SK-N-SH (cell line): ENCODE measurements at regions not wholly inside any gene's neighbourhood (a gene's known extent, or its start where the extent isn't known, plus 50 kb on each side); places are given as distances from the start of the nearest gene placed in this dataset.

ENCODE experiments used
- CTCF ChIA-PET: fragments of 300-600, 350-600 bp; formaldehyde crosslinking; extraction: SDS; loops from one replicate; lab custom pipeline; 2021; lab: Yijun Ruan, JAX
- POLR2A ChIA-PET: fragments of 350-600 bp; sonication (Branson Sonifier 250); formaldehyde crosslinking; extraction: SDS; loops from one replicate; lab custom pipeline; 2020; ENCODE audit warnings: antibody characterized with exemption, inconsistent platforms; lab: Yijun Ruan, JAX
- DNase-seq: peaks from one replicate; pipeline ENCODE4 v3.0.0; 2012
- H2AFZ ChIP-seq: fragments of 200-600 bp; sonication (generic); 2 replicates; pipeline ENCODE4 v1.8.1; 2016; ENCODE audit warnings: antibody characterized with exemption, mild to moderate bottlenecking, low read depth
- H3F3A ChIP-seq: fragments of 200-600 bp; sonication (generic); replicated peaks from 2 replicates; pipeline ENCODE3; 2016; ENCODE audit warnings: antibody characterized with exemption, mild to moderate bottlenecking; ENCODE audit not compliant: insufficient read depth
- H3K27ac ChIP-seq, 2 experiments: fragments of 200-500 bp in 1 of 2; fragments of 200-600 bp in 1 of 2; sonication (Bioruptor generic) in 1 of 2; sonication (generic), shearing (Covaris generic) in 1 of 2; 2 replicates each; pipeline versions ENCODE4 v1.5.1 to v1.6.1; 2014 to 2016; ENCODE audit warnings: low read depth in 2 of 2, inconsistent platforms in 1 of 2, low read length in 1 of 2, mild to moderate bottlenecking in 1 of 2, mixed read lengths in 1 of 2
- H3K27me3 ChIP-seq: fragments of 200-600 bp; sonication (generic), shearing (Covaris generic); 2 replicates; pipeline ENCODE4 v1.6.1; 2016; ENCODE audit warnings: mixed run types; ENCODE audit not compliant: insufficient read depth
- H3K36me3 ChIP-seq, 2 experiments: fragments of 200-500 bp in 1 of 2; fragments of 200-600 bp in 1 of 2; sonication (Bioruptor generic) in 1 of 2; sonication (generic) in 1 of 2; replicated peaks in 1 of 2; 2 replicates each; pipeline versions ENCODE3 to v1.5.1; 2014 to 2016; ENCODE audit warnings: low read length in 1 of 2, mild to moderate bottlenecking in 1 of 2; ENCODE audit not compliant: insufficient read depth in 2 of 2, control insufficient read depth in 1 of 2
- H3K4me1 ChIP-seq, 2 experiments: fragments of 200-500 bp in 1 of 2; fragments of 200-600 bp in 1 of 2; sonication (Bioruptor generic) in 1 of 2; sonication (generic), shearing (Covaris generic) in 1 of 2; 2 replicates each; pipeline versions ENCODE4 v1.5.1 to v1.6.1; 2014 to 2016; ENCODE audit warnings: low read depth in 1 of 2, low read length in 1 of 2, mixed run types in 1 of 2; ENCODE audit not compliant: insufficient read depth in 2 of 2, control insufficient read depth in 1 of 2
- H3K4me2 ChIP-seq: fragments of 200-600 bp; sonication (generic), shearing (Covaris generic); 2 replicates; pipeline ENCODE4 v1.6.1; 2017; ENCODE audit warnings: mixed run types
- H3K4me3 ChIP-seq, 2 experiments: fragments of 200-500 bp in 1 of 2; fragments of 200-600 bp in 1 of 2; sonication (Bioruptor generic) in 1 of 2; sonication (generic), shearing (Covaris generic) in 1 of 2; 2 replicates each; pipeline versions ENCODE4 v1.5.1 to v1.8.1; 2014 to 2016; ENCODE audit warnings: low read depth in 2 of 2, inconsistent platforms in 1 of 2, low read length in 1 of 2, mild to moderate bottlenecking in 1 of 2, mixed read lengths in 1 of 2, moderate library complexity in 1 of 2
- H3K79me2 ChIP-seq: fragments of 200-600 bp; sonication (generic); 2 replicates; pipeline ENCODE4 v1.8.1; 2017; ENCODE audit warnings: mild to moderate bottlenecking; ENCODE audit not compliant: insufficient read depth
- H3K9ac ChIP-seq: fragments of 200-600 bp; sonication (generic); 2 replicates; pipeline ENCODE4 v1.6.1; 2017; ENCODE audit warnings: mixed run types
- H3K9me2 ChIP-seq: fragments of 200-600 bp; sonication (generic); 2 replicates; pipeline ENCODE4 v1.6.1; 2017; ENCODE audit warnings: mixed run types
- H3K9me3 ChIP-seq: fragments of 200-600 bp; sonication (generic); 2 replicates; pipeline ENCODE4 v1.6.1; 2017; ENCODE audit warnings: mixed run types, mild to moderate bottlenecking, moderate library complexity
- H4K20me1 ChIP-seq: fragments of 200-600 bp; sonication (generic); 2 replicates; pipeline ENCODE4 v1.6.1; 2017; ENCODE audit warnings: mild to moderate bottlenecking, mixed run types; ENCODE audit not compliant: insufficient read depth
- CHD2 ChIP-seq: fragments of 150-350 bp; IDR thresholded peaks from 2 replicates; pipeline ENCODE4 v1.6.1; 2018; ENCODE audit warnings: low read length; ENCODE audit not compliant: partially characterized antibody
- CTCF ChIP-seq: fragments of 200-600 bp; sonication (generic); IDR thresholded peaks from 2 replicates; pipeline ENCODE4 v1.6.1; 2017; ENCODE audit warnings: antibody characterized with exemption, mild to moderate bottlenecking, moderate library complexity
- ELF1 ChIP-seq: IDR thresholded peaks from 2 replicates; pipeline ENCODE4 v1.4.0; 2012
- EZH2phosphoT487 ChIP-seq: fragments of 200-600 bp; sonication (generic); IDR thresholded peaks from 2 replicates; pipeline ENCODE4 v1.6.1; 2017; ENCODE audit warnings: low read depth, mixed run types, mild to moderate bottlenecking, antibody characterized with exemption, moderate library complexity, borderline replicate concordance
- FOXJ3 ChIP-seq: sonication (generic); formaldehyde crosslinking; IDR thresholded peaks from 2 replicates; pipeline ENCODE4 v1.5.1; 2020; ENCODE audit warnings: mild to moderate bottlenecking, missing genetic modification reagents
- FOXM1 ChIP-seq: IDR thresholded peaks from 2 replicates; pipeline ENCODE4 v1.4.0; 2012; ENCODE audit warnings: low read depth, mild to moderate bottlenecking
- GABPA ChIP-seq: IDR thresholded peaks from 2 replicates; pipeline ENCODE4 v1.4.0; 2012; ENCODE audit warnings: low read depth, mild to moderate bottlenecking
- MAX ChIP-seq: IDR thresholded peaks from 2 replicates; pipeline ENCODE4 v1.4.0; 2012; ENCODE audit warnings: low read depth
- MEF2A ChIP-seq: IDR thresholded peaks from 2 replicates; pipeline ENCODE4 v1.4.0; 2012; ENCODE audit warnings: low read depth, borderline replicate concordance
- NFIC ChIP-seq: IDR thresholded peaks from 2 replicates; pipeline ENCODE4 v1.4.0; 2012; ENCODE audit warnings: borderline replicate concordance
- PBX3 ChIP-seq: IDR thresholded peaks from 2 replicates; pipeline ENCODE4; 2012
- POLR2AphosphoS5 ChIP-seq: IDR thresholded peaks from 2 replicates; pipeline ENCODE4 v1.6.1; 2012; ENCODE audit warnings: low read depth, low read length
- RAD21 ChIP-seq: IDR thresholded peaks from 2 replicates; pipeline ENCODE4 v1.6.1; 2012; ENCODE audit warnings: mild to moderate bottlenecking, low read length
- RCOR1 ChIP-seq: fragments of 150-350 bp; IDR thresholded peaks from 2 replicates; pipeline ENCODE4 v1.6.1; 2017; ENCODE audit warnings: antibody characterized with exemption, low read length
- RFX5 ChIP-seq: IDR thresholded peaks from 2 replicates; pipeline ENCODE4 v1.6.1; 2012; ENCODE audit warnings: mild to moderate bottlenecking, improper control_type of control experiment, low read length
- RXRA ChIP-seq: IDR thresholded peaks from 2 replicates; pipeline ENCODE4 v1.4.0; 2012; ENCODE audit warnings: low read depth, mild to moderate bottlenecking, borderline replicate concordance
- SMC3 ChIP-seq: IDR thresholded peaks from 2 replicates; pipeline ENCODE4 v1.6.1; 2012; ENCODE audit warnings: low read depth, low read length, improper control_type of control experiment
- TAF1 ChIP-seq: IDR thresholded peaks from 2 replicates; pipeline ENCODE4 v1.6.1; 2012; ENCODE audit warnings: low read depth, mild to moderate bottlenecking, low read length, moderate library complexity, borderline replicate concordance
- TEAD4 ChIP-seq: IDR thresholded peaks from 2 replicates; pipeline ENCODE4 v1.4.0; 2012; ENCODE audit warnings: mild to moderate bottlenecking, borderline replicate concordance; ENCODE audit not compliant: insufficient read depth
- USF2 ChIP-seq: fragments of 150-350 bp; IDR thresholded peaks from 2 replicates; pipeline ENCODE4 v1.6.1; 2017; ENCODE audit warnings: antibody characterized with exemption, low read length, low read depth, borderline replicate concordance
- WGBS: methylation state at CpG from one replicate; pipeline ENCODE4 v1.1.6; 2017; ENCODE audit warnings: low lambda C conversion rate; 5-methylcytosine and 5-hydroxymethylcytosine counted together

DNA sequence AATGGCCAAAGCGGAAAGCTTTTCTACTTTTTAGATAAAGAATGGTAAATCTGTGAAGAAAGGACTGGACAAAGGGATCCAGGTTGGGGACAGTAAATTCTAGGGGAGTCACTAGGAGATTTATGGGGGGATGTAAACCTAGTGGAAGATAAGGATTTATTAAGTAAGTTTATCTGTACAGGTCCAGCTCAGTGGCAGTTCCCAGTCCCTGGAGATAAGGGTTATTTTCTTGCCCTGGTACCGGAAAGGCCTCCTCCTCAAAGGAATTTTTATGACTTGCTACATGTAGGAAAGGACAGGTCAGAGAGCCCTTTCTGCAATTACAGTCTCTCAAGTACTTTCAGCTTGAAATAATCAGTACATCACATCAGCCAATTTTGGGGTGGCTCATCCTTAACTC lies 72.6 kb upstream of the BICD1 start:
- TF ChIP-seq RAD21 (no peak), TEAD4 (no peak), CHD2 (no peak)
- TF ChIP-seq, all 33 proteins: peak for 0
- Histone ChIP-seq H3K79me2 (no peaks in the 10 kb centered on the region), H3K9me3 (no peaks in the 10 kb centered on the region), H3F3A (no peaks in the 10 kb centered on the region), H4K20me1 (no peaks in the 10 kb centered on the region), H3K4me3 (no peak overlapping the region), H3K36me3 (no peaks in the 10 kb centered on the region), H3K27me3 (no peaks in the 10 kb centered on the region), H3K4me1 (no peaks in the 10 kb centered on the region; a peak in 1 of 4 replicates), H3K9ac (no peak overlapping the region), H3K4me2 (no peak overlapping the region), H3K27ac (no peak overlapping the region), H3K9me2 (no peaks in the 10 kb centered on the region), H2AFZ (no peak overlapping the region)
- CTCF ChIA-PET: no interaction called here
- no peak for DNase-seq
- POLR2A ChIA-PET: no interaction called here
- WGBS: 100% methylated on average over 2 of the region's 2 CpGs

DNA sequence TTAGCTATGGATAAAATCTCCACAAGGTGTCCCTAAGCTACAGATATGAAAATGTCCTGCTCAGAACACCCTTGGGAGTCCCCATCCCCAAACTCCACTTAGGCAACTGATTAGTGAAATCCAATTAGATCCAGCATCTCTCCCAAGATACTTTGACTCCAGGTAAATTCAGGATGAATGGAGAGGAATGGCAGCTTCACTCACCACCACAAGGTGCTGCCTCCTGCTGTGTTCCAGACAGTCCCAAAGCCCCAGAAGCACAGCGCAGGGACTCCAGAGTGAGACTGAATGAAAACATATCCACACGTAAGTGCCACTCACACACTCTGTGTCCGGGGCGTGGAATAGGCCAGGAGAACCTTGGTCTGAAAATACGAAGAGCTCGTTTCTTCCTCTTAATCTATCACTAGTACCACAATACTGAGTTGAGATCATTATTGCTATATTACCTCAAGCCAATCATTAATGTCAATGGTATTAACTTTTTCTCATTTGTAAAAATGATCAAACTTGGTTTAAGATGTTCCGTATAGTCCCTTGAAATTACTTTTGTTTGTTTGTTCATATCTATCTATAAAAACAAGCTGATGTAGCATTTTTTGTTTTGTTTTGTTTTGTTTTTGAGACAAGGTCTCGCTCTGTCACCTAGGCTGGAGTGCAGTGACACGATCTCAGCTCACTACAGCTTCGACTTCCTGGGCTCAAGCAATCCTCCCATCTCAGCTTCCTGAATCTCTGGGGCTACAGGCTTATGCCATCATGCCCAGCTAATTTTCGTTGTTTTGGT lies 70.0 kb upstream of the BICD1 start:
- no peaks in the 10 kb centered on the region for H3F3A ChIP-seq
- CTCF ChIA-PET: interaction anchor here (0.5 kb wide), 1 partner anchor 162 kb away, joined by 3 read pairs; no protein-coding TSS in a partner anchor
- DNase-seq: no peak
- no peaks in the 10 kb centered on the region for H3K79me2 ChIP-seq
- no peaks in the 10 kb centered on the region for H3K27me3 ChIP-seq
- H3K9me2 ChIP-seq: no peaks in the 10 kb centered on the region
- peaks cover 0 to 2% of the 10 kb centered on the region in 2 experiments; a peak in 1 of 4 replicates for H3K4me1 ChIP-seq
- H3K9me3 ChIP-seq: no peaks in the 10 kb centered on the region
- H3K36me3 ChIP-seq: no peaks in the 10 kb centered on the region
- H2AFZ ChIP-seq: no peak overlapping the region
- TF ChIP-seq RXRA: no peak
- no peak for TF ChIP-seq NFIC
- no peak for TF ChIP-seq PBX3
- no peak for TF ChIP-seq RFX5
- TF ChIP-seq TEAD4: no peak
- no peak for TF ChIP-seq RCOR1
- no peak for TF ChIP-seq RAD21
- TF ChIP-seq FOXJ3 (CRISPR knock-in tag): no peak
- no peak for TF ChIP-seq CTCF
- no peak for TF ChIP-seq GABPA
- no peak for TF ChIP-seq ELF1
- TF ChIP-seq EZH2phosphoT487: no peak
- TF ChIP-seq MAX: no peak
- no peak for TF ChIP-seq TAF1
- TF ChIP-seq USF2: no peak
- no peak for TF ChIP-seq POLR2AphosphoS5
- TF ChIP-seq MEF2A: no peak
- TF ChIP-seq SMC3: no peak
- no peak for TF ChIP-seq FOXM1
- TF ChIP-seq, all 33 proteins: peak for 0
- Histone ChIP-seq H3K27ac (no peak overlapping the region), H3K4me3 (no peak overlapping the region), H3K9ac (no peak overlapping the region), H3K4me2 (no peak overlapping the region), H4K20me1 (no peaks in the 10 kb centered on the region)
- WGBS: 84% methylated on average over 11 of the region's 11 CpGs
- POLR2A ChIA-PET: no interaction called here
